Lung (tissue), 11 donors: ENCODE measurements at regions not wholly inside any gene's neighbourhood (a gene's known extent, or its start where the extent isn't known, plus 50 kb on each side); places are given as distances from the start of the nearest gene placed in this dataset.

Experiments
- ATAC-seq: fragments of 200-7000 bp; cut with Tn5 transposase; one replicate; pipeline ENCODE4 v1.9.1; 2020; ENCODE audit warnings: moderate number of reproducible peaks; ENCODE audit not compliant: insufficient read depth, low FRiP score
- DNase-seq, 3 donors: peaks; one replicate each; pipeline ENCODE4 v3.0.0-alpha.2; 2013 to 2017
- H3K27ac ChIP-seq, 2 donors: one replicate each; pipeline ENCODE4 v1.5.1; 2013; ENCODE audit warnings: mild to moderate bottlenecking in 2 of 2, moderate library complexity in 2 of 2, control low read depth in 1 of 2, inconsistent platforms in 1 of 2, low read depth in 1 of 2, low read length in 1 of 2
- H3K27me3 ChIP-seq, 3 donors: one replicate each; pipeline ENCODE4 v1.5.1; 2013; ENCODE audit warnings: low read length in 2 of 3; ENCODE audit not compliant: control insufficient read depth in 3 of 3, insufficient read depth in 3 of 3
- H3K36me3 ChIP-seq, 4 donors: one replicate each; pipeline ENCODE4 v1.5.1; 2013; ENCODE audit warnings: low read length in 4 of 4, mild to moderate bottlenecking in 1 of 4, moderate library complexity in 1 of 4; ENCODE audit not compliant: control insufficient read depth in 4 of 4, insufficient read depth in 4 of 4
- H3K4me1 ChIP-seq, 5 donors: one replicate each; pipeline ENCODE4 v1.5.1; 2013; ENCODE audit warnings: low read length in 5 of 5, mild to moderate bottlenecking in 2 of 5, moderate library complexity in 1 of 5; ENCODE audit not compliant: control insufficient read depth in 5 of 5, insufficient read depth in 5 of 5
- H3K4me3 ChIP-seq: one replicate; pipeline ENCODE4 v1.5.1; 2013; ENCODE audit warnings: mild to moderate bottlenecking, control low read depth, moderate library complexity
- H3K9ac ChIP-seq, 2 donors: one replicate each; pipeline ENCODE4 v1.5.1; 2013; ENCODE audit warnings: low read length in 2 of 2, control low read depth in 1 of 2; ENCODE audit not compliant: insufficient read depth in 1 of 2
- H3K9me3 ChIP-seq, 4 donors: one replicate each; pipeline ENCODE4 v1.5.1; 2013; ENCODE audit warnings: low read length in 3 of 4, mild to moderate bottlenecking in 1 of 4, moderate library complexity in 1 of 4; ENCODE audit not compliant: control insufficient read depth in 4 of 4, insufficient read depth in 3 of 4
- CTCF ChIP-seq: IDR thresholded peaks from 2 replicates; pipeline ENCODE4 v1.5.1; 2012; ENCODE audit warnings: mild to moderate bottlenecking; ENCODE audit errors: control extremely low read depth, extremely low read depth
- WGBS, 2 donors: extraction: QIAGEN DNeasy Blood & Tissue Kit; methylation state at CpG; one replicate each; pipeline ENCODE4 v1.1.7; 2013; 5-methylcytosine and 5-hydroxymethylcytosine counted together
- donor health status: control.
- donor health status: control.
- donor health status: Bipolar disorder and iron deficiency.
- donor health status: healthy.
- donor health status: DM: yes; HTN: yes; CAD: no.

DNA sequence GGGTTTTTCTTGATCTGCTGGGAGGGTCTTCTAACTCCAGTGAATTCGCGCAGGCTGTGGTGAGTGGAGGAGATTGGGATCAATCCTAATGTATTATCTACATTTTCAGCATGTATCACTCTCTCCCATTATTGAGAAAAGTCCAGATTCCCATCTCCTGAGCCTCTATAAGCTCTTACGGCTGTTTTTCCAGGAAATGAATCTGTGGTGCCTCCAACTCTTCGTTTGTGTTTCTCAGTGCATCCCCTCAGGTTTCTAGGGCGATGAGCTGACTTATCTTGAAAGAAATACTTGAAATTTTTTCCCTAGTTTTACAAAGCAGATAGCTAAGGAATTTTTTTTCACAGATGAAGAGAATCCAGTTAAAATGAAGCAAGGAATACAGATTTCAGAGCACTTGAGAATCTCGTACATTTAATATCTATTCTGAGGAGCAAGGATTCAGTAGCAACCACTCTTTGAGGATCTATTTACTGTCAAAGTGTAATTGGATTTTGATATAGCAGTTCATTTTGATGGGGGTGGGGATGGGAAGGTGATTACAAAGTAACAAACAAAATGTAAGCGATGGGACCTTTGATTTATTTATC, 138.7 kb downstream of the BRMS1L start:
- no peak overlapping the region for H3K27ac ChIP-seq
- no peak overlapping the region for H3K9ac ChIP-seq
- H3K4me1 ChIP-seq, result no peaks in the 10 kb centered on the region
- TF ChIP-seq CTCF, result no peak
- H3K9me3 ChIP-seq, result no peaks in the 10 kb centered on the region
- H3K27me3 ChIP-seq, result no peaks in the 10 kb centered on the region
- 73 to 84% methylated on average over 7 of the region's 7 CpGs for WGBS, 2 donors
- H3K4me3 ChIP-seq, result no peak overlapping the region
- DNase-seq (no peak), ATAC-seq (no peak)
- H3K36me3 ChIP-seq, result no peaks in the 10 kb centered on the region

- Histone ChIP-seq H3K9me3 (no peaks in the 10 kb centered on the region), H3K9ac (no peak overlapping the region), H3K27ac (no peak overlapping the region), H3K4me3 (no peak overlapping the region), H3K36me3 (no peaks in the 10 kb centered on the region), H3K4me1 (no peaks in the 10 kb centered on the region), H3K27me3 (no peaks in the 10 kb centered on the region)
- ATAC-seq (no peak), DNase-seq (no peak)
- TF ChIP-seq CTCF, result no peak
Observed at GRCh38 chr14:35963209-35963608, 137.1 kb downstream of the BRMS1L start.

GRCh38 chr14:35961697-35962274, 135.6 kb downstream of the BRMS1L start:
- Histone ChIP-seq H3K4me3 (no peak overlapping the region), H3K27me3 (no peaks in the 10 kb centered on the region), H3K36me3 (no peaks in the 10 kb centered on the region), H3K9me3 (no peaks in the 10 kb centered on the region), H3K27ac (no peak overlapping the region), H3K9ac (no peak overlapping the region), H3K4me1 (no peaks in the 10 kb centered on the region)
- ATAC-seq (no peak), DNase-seq (no peak)
- no peak for TF ChIP-seq CTCF
- WGBS, 2 donors, result 86 to 89% methylated on average over 3 of the region's 3 CpGs

GRCh38 chr14:35959835-35960234, 133.7 kb downstream of the BRMS1L start:
- no peak for TF ChIP-seq CTCF
- no peak overlapping the region for H3K9ac ChIP-seq
- no peaks in the 10 kb centered on the region for H3K36me3 ChIP-seq
- H3K27ac ChIP-seq, result no peak overlapping the region
- DNase-seq (no peak), ATAC-seq (no peak)
- H3K4me3 ChIP-seq, result no peak overlapping the region
- no peaks in the 10 kb centered on the region for H3K4me1 ChIP-seq
- H3K27me3 ChIP-seq, result no peaks in the 10 kb centered on the region
- no peaks in the 10 kb centered on the region for H3K9me3 ChIP-seq
